GM23338 (cell line): ENCODE measurements at regions not wholly inside any gene's neighbourhood (a gene's known extent, or its start where the extent isn't known, plus 50 kb on each side); places are given as distances from the start of the nearest gene placed in this dataset. TPM values are rescaled to one million over a fixed set of nuclear protein-coding genes. Genes with fewer than 3 reads are reported as not detected.

Source experiments
- ATAC-seq: fragments of 200-7000 bp; cut with Tn5 transposase; 3 replicates; pipeline ENCODE4 v1.9.1; 2020
- DNase-seq: peaks from one replicate; pipeline ENCODE4 v3.0.0-alpha.2; 2015; ENCODE audit warnings: low spot score
- H2AFZ ChIP-seq: fragments of 200-600 bp; sonication (generic); 2 replicates; pipeline ENCODE4 v1.8.0; 2016; ENCODE audit warnings: antibody characterized with exemption, mild to moderate bottlenecking, moderate library complexity
- H3F3A ChIP-seq: fragments of 200-600 bp; sonication (generic); replicated peaks from 2 replicates; pipeline ENCODE4 v1.8.0; 2017; ENCODE audit warnings: antibody characterized with exemption, mixed run types, low read depth
- H3K27ac ChIP-seq: fragments of 200-600 bp; sonication (generic); 2 replicates; pipeline ENCODE4 v1.6.1; 2016; ENCODE audit warnings: low read depth
- H3K27me3 ChIP-seq: fragments of 200-600 bp; sonication (generic); 2 replicates; pipeline ENCODE4 v1.8.0; 2016; ENCODE audit warnings: mild to moderate bottlenecking, mixed run types, moderate library complexity; ENCODE audit not compliant: insufficient read depth
- H3K36me3 ChIP-seq: fragments of 200-600 bp; sonication (generic); 2 replicates; pipeline ENCODE4 v1.8.0; 2016; ENCODE audit warnings: mild to moderate bottlenecking; ENCODE audit not compliant: insufficient read depth
- H3K4me1 ChIP-seq: fragments of 200-600 bp; sonication (generic); 2 replicates; pipeline ENCODE4 v1.8.0; 2016; ENCODE audit warnings: mild to moderate bottlenecking, moderate library complexity; ENCODE audit not compliant: insufficient read depth
- H3K4me2 ChIP-seq: fragments of 200-600 bp; sonication (generic); 2 replicates; pipeline ENCODE4 v1.7.1; 2017; ENCODE audit warnings: mixed run types
- H3K4me3 ChIP-seq: fragments of 200-600 bp; sonication (generic); 2 replicates; pipeline ENCODE4 v1.6.1; 2016; ENCODE audit warnings: mixed run types
- H3K79me2 ChIP-seq: fragments of 200-600 bp; sonication (generic); replicated peaks from 2 replicates; pipeline ENCODE4 v1.8.0; 2017; ENCODE audit warnings: mild to moderate bottlenecking; ENCODE audit not compliant: insufficient read depth
- H3K9me2 ChIP-seq: fragments of 200-600 bp; sonication (generic); 2 replicates; pipeline ENCODE4 v1.8.0; 2017; ENCODE audit not compliant: insufficient read depth
- H4K20me1 ChIP-seq: fragments of 200-600 bp; sonication (generic); replicated peaks from 2 replicates; pipeline ENCODE4 v1.8.0; 2017; ENCODE audit warnings: mild to moderate bottlenecking; ENCODE audit not compliant: insufficient read depth
- H3K27ac Mint-ChIP-seq: 2 replicates; pipeline ENCODE4 v1.8.0; 2020; ENCODE audit warnings: inconsistent platforms, mild to moderate bottlenecking, moderate library complexity, mixed read lengths
- H3K27me3 Mint-ChIP-seq: 3 replicates; pipeline ENCODE4 v1.8.0; 2022; ENCODE audit warnings: low read depth, mild to moderate bottlenecking, moderate library complexity, mixed read lengths, inconsistent platforms; ENCODE audit not compliant: insufficient read depth, poor library complexity
- H3K36me3 Mint-ChIP-seq: 3 replicates; pipeline ENCODE4 v1.8.0; 2021; ENCODE audit warnings: low read depth, mild to moderate bottlenecking, inconsistent platforms, moderate library complexity, mixed read lengths
- H3K4me1 Mint-ChIP-seq: 3 replicates; pipeline ENCODE4 v1.8.0; 2020; ENCODE audit warnings: mild to moderate bottlenecking, inconsistent platforms, mixed read lengths
- H3K4me3 Mint-ChIP-seq: 3 replicates; pipeline ENCODE4 v1.8.0; 2021; ENCODE audit warnings: moderate library complexity, mild to moderate bottlenecking, inconsistent platforms, mixed read lengths
- H3K9me3 Mint-ChIP-seq: 3 replicates; pipeline ENCODE4 v1.8.0; 2020; ENCODE audit warnings: moderate library complexity, mild to moderate bottlenecking, inconsistent platforms, mixed read lengths
- EZH2 ChIP-seq: fragments of 200-600 bp; sonication (generic); IDR thresholded peaks from one replicate; pipeline ENCODE4 v1.8.0; 2017; ENCODE audit warnings: antibody characterized with exemption, mild to moderate bottlenecking, low read depth; ENCODE audit not compliant: unreplicated experiment
- EZH2phosphoT487 ChIP-seq: fragments of 200-600 bp; sonication (generic); IDR thresholded peaks from one replicate; pipeline ENCODE4 v1.8.1; 2018; ENCODE audit warnings: antibody characterized with exemption; ENCODE audit not compliant: unreplicated experiment
- JUNB ChIP-seq: IDR thresholded peaks from one replicate; pipeline ENCODE4 v1.6.1; 2016; ENCODE audit warnings: antibody characterized with exemption; ENCODE audit not compliant: unreplicated experiment
- POLR2AphosphoS5 ChIP-seq: IDR thresholded peaks from 2 replicates; pipeline ENCODE4 v1.6.1; 2016; ENCODE audit warnings: antibody characterized with exemption, low read depth
- STAT1 ChIP-seq: IDR thresholded peaks from one replicate; pipeline ENCODE4 v1.6.1; 2016; ENCODE audit warnings: antibody characterized with exemption; ENCODE audit not compliant: unreplicated experiment
- ZNF331 ChIP-seq: fragments of 250-450 bp; sonication (Bioruptor Pico); IDR thresholded peaks from 2 replicates; pipeline ENCODE4 v1.5.0; 2020; ENCODE audit warnings: low read depth, mild to moderate bottlenecking, moderate library complexity
- microRNA-seq: library from miRNA; unstranded; fragments of <30 nt; microRNA quantifications from one replicate; pipeline ENCODE4, GENCODE V29; 2017
- small RNA-seq: library from RNA; depleted of rRNA; stranded (forward); fragments of <200 nt; gene quantifications from one replicate; pipeline ENCODE3, GENCODE V24; 2014; ENCODE audit warnings: low replicate concordance
- TF ChIP-seq, protein P1 (sequence below): fragments of 250-450 bp; sonication (Bioruptor Pico); IDR thresholded peaks from 2 replicates; pipeline ENCODE4 v1.5.0; 2020; ENCODE audit warnings: mild to moderate bottlenecking, moderate library complexity

DNA sequence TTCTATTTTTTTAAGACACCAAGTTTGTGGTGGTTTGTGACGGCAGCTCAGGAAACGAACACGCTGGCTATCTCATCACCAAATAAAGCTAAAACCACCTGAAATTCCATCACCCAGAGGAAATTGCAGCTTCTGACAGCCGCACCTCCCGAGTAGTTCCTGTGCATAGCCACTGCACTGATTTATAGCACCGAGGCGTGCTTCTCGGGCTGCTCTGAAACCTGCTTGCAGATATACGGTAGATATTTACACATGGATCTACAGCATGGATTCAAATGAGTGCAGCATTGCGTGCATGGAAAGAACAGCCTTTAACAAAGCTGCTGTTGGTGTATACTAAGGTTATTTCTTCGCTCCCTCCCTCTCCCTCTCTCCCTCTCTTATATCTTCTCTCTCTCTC is 153.8 kb downstream of the PHF2 start:
- H3K36me3 ChIP-seq: no peaks in the 10 kb centered on the region
- Mint-ChIP-seq H3K27me3 (peaks cover 7% of the 10 kb centered on the region), H3K9me3 (peaks cover 58% of the 10 kb centered on the region), H3K27ac (no peak overlapping the region), H3K36me3 (peaks cover 4% of the 10 kb centered on the region; the same call in 2 of the 3 replicates), H3K4me1 (no peaks in the 10 kb centered on the region), H3K4me3 (no peak overlapping the region)
- H3K79me2 ChIP-seq: no peaks in the 10 kb centered on the region
- no peaks in the 10 kb centered on the region for H4K20me1 ChIP-seq
- H3K27ac ChIP-seq: no peak overlapping the region
- H3K4me2 ChIP-seq: no peak overlapping the region
- H3F3A ChIP-seq: no peaks in the 10 kb centered on the region
- DNase-seq (no peak), ATAC-seq (no peak)
- TF ChIP-seq POLR2AphosphoS5 (no peak), STAT1 (no peak), EZH2 (no peak), EZH2phosphoT487 (no peak), JUNB (no peak), ZNF331 (CRISPR knock-in tag) (no peak)
- TF ChIP-seq, protein P1, sequence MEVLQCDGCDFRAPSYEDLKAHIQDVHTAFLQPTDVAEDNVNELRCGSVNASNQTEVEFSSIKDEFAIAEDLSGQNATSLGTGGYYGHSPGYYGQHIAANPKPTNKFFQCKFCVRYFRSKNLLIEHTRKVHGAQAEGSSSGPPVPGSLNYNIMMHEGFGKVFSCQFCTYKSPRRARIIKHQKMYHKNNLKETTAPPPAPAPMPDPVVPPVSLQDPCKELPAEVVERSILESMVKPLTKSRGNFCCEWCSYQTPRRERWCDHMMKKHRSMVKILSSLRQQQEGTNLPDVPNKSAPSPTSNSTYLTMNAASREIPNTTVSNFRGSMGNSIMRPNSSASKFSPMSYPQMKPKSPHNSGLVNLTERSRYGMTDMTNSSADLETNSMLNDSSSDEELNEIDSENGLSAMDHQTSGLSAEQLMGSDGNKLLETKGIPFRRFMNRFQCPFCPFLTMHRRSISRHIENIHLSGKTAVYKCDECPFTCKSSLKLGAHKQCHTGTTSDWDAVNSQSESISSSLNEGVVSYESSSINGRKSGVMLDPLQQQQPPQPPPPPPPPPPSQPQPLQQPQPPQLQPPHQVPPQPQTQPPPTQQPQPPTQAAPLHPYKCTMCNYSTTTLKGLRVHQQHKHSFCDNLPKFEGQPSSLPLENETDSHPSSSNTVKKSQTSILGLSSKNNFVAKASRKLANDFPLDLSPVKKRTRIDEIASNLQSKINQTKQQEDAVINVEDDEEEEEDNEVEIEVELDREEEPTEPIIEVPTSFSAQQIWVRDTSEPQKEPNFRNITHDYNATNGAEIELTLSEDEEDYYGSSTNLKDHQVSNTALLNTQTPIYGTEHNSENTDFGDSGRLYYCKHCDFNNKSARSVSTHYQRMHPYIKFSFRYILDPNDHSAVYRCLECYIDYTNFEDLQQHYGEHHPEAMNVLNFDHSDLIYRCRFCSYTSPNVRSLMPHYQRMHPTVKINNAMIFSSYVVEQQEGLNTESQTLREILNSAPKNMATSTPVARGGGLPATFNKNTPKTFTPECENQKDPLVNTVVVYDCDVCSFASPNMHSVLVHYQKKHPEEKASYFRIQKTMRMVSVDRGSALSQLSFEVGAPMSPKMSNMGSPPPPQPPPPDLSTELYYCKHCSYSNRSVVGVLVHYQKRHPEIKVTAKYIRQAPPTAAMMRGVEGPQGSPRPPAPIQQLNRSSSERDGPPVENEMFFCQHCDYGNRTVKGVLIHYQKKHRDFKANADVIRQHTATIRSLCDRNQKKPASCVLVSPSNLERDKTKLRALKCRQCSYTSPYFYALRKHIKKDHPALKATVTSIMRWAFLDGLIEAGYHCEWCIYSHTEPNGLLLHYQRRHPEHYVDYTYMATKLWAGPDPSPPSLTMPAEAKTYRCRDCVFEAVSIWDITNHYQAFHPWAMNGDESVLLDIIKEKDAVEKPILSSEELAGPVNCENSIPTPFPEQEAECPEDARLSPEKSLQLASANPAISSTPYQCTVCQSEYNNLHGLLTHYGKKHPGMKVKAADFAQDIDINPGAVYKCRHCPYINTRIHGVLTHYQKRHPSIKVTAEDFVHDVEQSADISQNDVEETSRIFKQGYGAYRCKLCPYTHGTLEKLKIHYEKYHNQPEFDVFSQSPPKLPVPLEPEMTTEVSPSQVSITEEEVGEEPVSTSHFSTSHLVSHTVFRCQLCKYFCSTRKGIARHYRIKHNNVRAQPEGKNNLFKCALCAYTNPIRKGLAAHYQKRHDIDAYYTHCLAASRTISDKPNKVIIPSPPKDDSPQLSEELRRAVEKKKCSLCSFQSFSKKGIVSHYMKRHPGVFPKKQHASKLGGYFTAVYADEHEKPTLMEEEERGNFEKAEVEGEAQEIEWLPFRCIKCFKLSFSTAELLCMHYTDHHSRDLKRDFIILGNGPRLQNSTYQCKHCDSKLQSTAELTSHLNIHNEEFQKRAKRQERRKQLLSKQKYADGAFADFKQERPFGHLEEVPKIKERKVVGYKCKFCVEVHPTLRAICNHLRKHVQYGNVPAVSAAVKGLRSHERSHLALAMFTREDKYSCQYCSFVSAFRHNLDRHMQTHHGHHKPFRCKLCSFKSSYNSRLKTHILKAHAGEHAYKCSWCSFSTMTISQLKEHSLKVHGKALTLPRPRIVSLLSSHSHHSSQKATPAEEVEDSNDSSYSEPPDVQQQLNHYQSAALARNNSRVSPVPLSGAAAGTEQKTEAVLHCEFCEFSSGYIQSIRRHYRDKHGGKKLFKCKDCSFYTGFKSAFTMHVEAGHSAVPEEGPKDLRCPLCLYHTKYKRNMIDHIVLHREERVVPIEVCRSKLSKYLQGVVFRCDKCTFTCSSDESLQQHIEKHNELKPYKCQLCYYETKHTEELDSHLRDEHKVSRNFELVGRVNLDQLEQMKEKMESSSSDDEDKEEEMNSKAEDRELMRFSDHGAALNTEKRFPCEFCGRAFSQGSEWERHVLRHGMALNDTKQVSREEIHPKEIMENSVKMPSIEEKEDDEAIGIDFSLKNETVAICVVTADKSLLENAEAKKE: no peak
- no peak overlapping the region for H3K4me3 ChIP-seq
- no peaks in the 10 kb centered on the region for H3K4me1 ChIP-seq
- H2AFZ ChIP-seq: no peak overlapping the region
- H3K27me3 ChIP-seq: no peaks in the 10 kb centered on the region
- no peaks in the 10 kb centered on the region; the same call in 1 of the 2 replicates for H3K9me2 ChIP-seq

Small RNAs in the stretch of these regions (microRNA-seq; reads per million reads assigned to microRNA genes)
- not detected for gene MIR4291

Small RNAs in the stretch of these regions (small RNA-seq; reads per million reads assigned to genes)
- not detected for gene MIR4291
